Activated CD4-positive, CD25-positive, alpha-beta regulatory T cell treated with anti-CD3 and anti-CD28 coated beads, Interleukin-2, amount 50 U/mL, for 16 hours (primary cell): ENCODE measurements at regions not wholly inside any gene's neighbourhood (a gene's known extent, or its start where the extent isn't known, plus 50 kb on each side); places are given as distances from the start of the nearest gene placed in this dataset.

Experiments
- DNase-seq: peaks from one replicate; pipeline ENCODE4 v3.0.0-alpha.2; 2020; ENCODE audit warnings: low read depth, low spot score

DNA sequence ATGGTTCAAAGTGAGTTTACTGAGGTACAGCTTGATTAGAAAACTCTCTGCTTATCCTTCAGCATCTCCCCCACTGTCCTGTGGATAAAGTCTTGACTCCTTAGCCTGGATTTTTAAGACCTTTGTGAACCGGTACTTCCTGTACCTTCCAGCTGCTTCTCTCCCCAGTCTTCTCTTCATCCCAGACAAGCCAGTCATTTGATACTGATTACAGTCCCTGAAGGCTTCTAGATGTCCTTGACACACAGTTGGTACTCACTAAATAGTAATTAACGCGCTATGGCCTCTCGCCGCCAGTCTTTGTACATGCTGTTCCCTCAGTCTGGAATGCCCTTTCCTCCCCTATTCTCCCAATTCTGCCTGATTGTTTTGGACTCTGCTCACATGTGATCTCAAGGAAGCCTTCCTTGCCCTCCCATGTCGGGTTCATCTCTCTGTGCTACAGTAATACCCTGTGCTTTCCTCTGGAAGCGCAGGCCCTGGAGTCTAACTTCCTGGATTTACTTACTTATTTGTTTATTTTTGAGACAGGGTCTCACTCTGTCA lies 50.6 kb upstream of the PTGR2 start:
- DNase-seq = no peak

- no peak for DNase-seq
These were observed 53.9 kb upstream of the PTGR2 start for GRCh38 chr14:73797543-73798265.

- no peak for DNase-seq
These were observed 54.6 kb upstream of the PTGR2 start for GRCh38 chr14:73796893-73797542.

DNA sequence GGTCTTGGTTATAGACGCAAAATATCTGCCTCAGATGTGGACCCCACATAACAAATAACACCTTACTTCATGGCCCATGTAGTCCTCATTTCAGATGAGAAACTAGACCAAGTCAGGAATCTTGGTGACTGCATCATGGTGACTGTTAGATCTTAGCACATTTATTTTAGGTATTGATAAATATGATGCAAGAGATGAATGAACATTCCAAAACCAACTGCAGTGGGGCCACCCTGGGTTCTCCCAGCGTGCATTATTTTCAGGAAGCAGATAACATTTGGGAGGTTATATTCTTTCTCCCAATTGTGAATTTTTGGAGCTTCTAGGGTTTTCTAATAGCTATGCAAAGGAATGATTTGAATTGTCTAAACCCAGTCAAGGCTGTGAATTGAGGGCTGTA lies 55.2 kb upstream of the PTGR2 start:
- no peak for DNase-seq

DNA sequence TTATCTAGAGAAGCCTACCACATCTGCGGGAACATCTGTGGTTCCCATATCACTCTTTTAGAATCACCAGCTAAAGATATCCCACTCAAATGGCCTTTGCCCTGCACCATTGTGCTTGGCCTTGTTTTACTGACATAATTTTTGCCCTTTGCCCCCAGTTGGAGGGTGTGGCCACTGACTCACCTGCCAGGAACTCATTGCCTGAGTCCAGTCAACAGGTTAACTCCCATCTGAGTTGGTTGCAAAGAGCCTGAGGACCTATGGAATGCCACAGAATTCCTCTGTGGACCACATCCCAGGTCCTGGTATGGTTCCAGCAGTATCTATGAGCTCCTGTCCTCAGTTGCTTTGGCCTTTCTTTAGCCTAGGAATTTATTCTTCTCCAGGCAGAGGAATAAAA lies 55.7 kb upstream of the PTGR2 start:
- no peak for DNase-seq

GRCh38 chr14:73795466-73795865 lies 56.2 kb upstream of the PTGR2 start:
- DNase-seq = no peak

DNA sequence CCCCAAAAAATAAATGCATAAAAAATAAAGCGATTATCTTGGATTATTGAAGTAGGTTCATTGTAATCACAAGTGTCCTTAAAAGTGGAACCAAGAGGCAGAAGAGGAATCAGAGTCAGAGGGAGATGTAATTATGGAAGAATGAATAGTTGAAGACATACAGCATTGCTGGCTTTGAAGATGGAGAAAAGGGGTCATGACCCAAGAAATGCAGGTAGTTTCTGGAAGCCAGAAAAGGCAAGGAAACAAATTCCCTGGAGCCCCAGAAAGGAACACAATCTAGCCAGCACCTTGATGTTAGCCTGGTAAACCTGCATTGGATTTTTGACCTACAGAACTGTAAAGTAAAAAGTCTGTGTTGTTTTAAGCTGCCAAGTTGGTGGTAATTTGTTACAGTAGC lies 57.5 kb upstream of the PTGR2 start:
- DNase-seq = no peak

DNA sequence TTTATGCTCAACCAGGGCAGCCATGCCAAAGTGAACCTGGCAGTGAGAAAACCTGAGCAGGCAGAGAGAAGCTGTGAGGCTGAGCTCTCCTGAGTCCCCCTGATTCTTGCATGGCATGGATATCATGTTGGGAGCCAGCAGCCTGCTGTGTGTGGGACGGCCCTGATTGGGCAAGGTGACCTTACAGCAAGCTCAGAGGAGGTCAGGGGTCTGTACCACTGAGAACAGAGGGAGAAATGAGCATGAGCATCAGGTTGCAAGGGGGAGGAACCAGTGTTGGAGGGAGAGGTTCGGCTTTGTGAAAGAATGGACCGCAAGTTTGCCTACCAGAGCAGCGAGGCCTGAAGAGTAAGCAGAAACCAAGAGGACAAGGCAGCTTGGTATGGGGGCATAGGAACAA lies 59.1 kb upstream of the PTGR2 start:
- DNase-seq = no peak

GRCh38 chr14:73789989-73790581 lies 61.5 kb upstream of the PTGR2 start:
- no peak for DNase-seq

GRCh38 chr14:73788701-73789551 lies 62.7 kb upstream of the PTGR2 start:
- DNase-seq = no peak

- DNase-seq = no peak
These were observed 63.4 kb upstream of the PTGR2 start for GRCh38 chr14:73788317-73788598.

- no peak for DNase-seq
These were observed 63.9 kb upstream of the PTGR2 start for GRCh38 chr14:73787486-73788316.

- no peak for DNase-seq
These were observed 64.8 kb upstream of the PTGR2 start for GRCh38 chr14:73786636-73787485.

DNA sequence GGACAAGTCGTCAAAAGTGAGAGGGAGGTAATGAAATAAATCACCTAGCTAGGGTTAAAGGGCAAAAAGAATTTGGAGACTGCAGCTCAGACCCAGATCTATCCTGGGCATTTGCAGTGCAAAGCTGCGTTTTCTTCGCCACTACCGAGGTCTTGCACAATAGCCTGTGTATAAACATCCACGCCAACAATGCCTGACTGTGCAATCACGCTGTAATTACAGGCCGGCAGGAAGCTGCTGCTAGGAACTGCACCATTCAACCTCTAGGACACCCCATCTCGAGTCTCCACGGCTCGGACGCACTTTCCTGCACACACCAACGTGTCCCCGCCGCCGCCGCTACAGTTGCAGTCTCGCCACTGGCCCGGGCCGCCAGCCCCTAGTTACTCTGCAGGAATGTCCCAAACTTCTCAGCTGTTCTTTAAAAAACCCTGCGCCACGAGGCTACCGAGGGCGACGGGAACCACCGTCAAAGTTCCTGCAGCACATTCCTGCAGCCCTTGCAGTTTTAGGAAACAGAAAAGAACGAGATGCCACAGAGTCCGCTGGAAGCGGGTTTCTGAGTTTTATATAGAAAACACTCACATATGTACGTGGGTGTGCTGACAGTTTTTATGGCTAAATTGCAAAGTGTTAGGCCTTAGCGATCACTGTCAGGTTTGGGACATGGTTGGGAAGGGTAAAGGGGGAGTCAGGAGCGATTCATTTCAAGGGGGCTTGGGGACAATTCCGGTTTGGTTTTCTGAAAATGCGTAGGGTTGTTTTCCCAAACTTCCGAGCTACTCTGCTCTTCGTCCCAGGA lies 65.6 kb upstream of the PTGR2 start:
- DNase-seq = peak; percentile 26

- no peak for DNase-seq
These were observed 66.2 kb upstream of the PTGR2 start for GRCh38 chr14:73785336-73785833.

DNA sequence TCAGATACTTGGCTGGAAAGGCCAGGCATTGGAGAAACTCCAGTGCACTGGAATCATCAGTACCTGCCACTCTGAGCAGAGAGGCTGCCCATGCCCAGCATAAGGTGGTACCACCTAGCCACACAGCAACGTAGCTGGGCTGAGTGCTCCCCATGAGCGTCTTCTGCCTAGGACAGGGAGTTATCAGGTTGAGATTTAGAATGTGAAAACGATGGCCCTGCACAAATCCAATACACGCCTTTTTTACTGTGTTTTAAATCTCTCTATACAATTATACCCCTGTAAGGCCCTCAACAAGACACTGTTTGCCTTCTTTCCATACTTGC lies 66.7 kb upstream of the PTGR2 start:
- no peak for DNase-seq

- no peak for DNase-seq
These were observed 67.2 kb upstream of the PTGR2 start for GRCh38 chr14:73784181-73784987.

DNA sequence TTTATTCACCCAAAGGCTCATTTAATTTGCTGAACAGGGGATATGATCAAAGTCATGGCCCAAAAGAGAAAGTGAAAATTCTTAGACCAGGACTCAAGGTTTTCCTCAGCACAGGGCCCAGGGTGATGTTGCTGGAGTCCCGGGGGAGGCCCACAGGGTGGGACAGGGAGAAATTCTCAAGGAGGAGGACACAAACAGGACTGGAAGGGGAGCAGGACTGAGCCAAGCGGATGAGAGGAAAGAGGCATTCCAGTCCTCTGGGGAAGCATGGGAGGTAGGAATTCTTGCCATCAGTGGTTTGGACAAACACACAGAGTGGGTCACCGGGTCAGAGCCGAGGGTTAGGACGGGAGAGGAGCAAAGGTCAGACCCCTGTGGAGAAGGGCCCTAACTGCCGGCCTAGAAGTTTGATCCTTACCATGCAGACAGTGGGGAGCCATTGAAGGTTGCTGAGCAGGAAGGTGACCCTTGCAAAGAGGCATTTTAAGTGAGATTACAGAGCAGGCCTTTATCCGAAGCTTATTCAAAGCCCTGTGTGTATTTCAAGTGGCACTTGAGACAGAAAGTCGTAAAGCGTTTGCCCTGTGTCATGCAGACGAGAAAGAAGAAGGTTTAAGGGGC lies 68.4 kb upstream of the PTGR2 start:
- DNase-seq = no peak
